HepG2 (cell line): ENCODE measurements at regions not wholly inside any gene's neighbourhood (a gene's known extent, or its start where the extent isn't known, plus 50 kb on each side); places are given as distances from the start of the nearest gene placed in this dataset.

Experiments used
- ATAC-seq: fragments of 200-7000 bp; cut with Tn5 transposase; 3 replicates; pipeline ENCODE4 v1.9.1; 2020; ENCODE audit warnings: mild to moderate bottlenecking, moderate library complexity
- BruUV-seq: library from RNA; stranded (reverse); fragments of 400-500 nt; replicated peaks from 2 replicates; lab custom pipeline; 2021; lab: Mats Ljungman, UMichigan
- CTCF ChIA-PET: fragments of 300-600 bp; formaldehyde crosslinking; extraction: SDS; loops from one replicate; lab custom pipeline; 2021; ENCODE audit warnings: low total read pairs, inconsistent platforms, low intra/inter-chr PET ratio; lab: Yijun Ruan, JAX
- POLR2A ChIA-PET: fragments of 350-600 bp; sonication (Branson Sonifier 250); formaldehyde crosslinking; loops from one replicate; lab custom pipeline; 2020; ENCODE audit warnings: antibody characterized with exemption, inconsistent platforms; lab: Yijun Ruan, JAX
- DNase-seq: peaks from one replicate; pipeline ENCODE4 v3.0.0-alpha.2; 2015; ENCODE audit warnings: low spot score
- FAIRE-seq: peaks from 3 replicates; lab custom pipeline; 2011; peaks lifted over from hg19 to GRCh38; lab: Jason Lieb, UNC
- H2AFZ ChIP-seq: one replicate; pipeline ENCODE4 v1.6.1; 2011; ENCODE audit warnings: low read length, inconsistent platforms
- H3K27ac ChIP-seq: fragments of 300-600 bp; 3 replicates; pipeline ENCODE4 v1.8.0; 2011; ENCODE audit warnings: mixed run types, mild to moderate bottlenecking, mixed read lengths, low read length, inconsistent platforms; ENCODE audit not compliant: insufficient read depth; ENCODE audit errors: extremely low read length
- H3K27me3 ChIP-seq, 2 experiments: fragments of 200-600 bp in 1 of 2; 2 replicates in 1 of 2; 3 replicates in 1 of 2; pipeline versions ENCODE4 v1.6.0 to v1.8.0; 2011; ENCODE audit warnings: low read length in 2 of 2, mild to moderate bottlenecking in 2 of 2, moderate library complexity in 2 of 2, inconsistent platforms in 1 of 2; ENCODE audit not compliant: insufficient read depth in 2 of 2, control insufficient read depth in 1 of 2
- H3K36me3 ChIP-seq, 2 experiments: fragments of 200-600 bp in 1 of 2; replicated peaks in 1 of 2; 2 replicates in 1 of 2; 3 replicates in 1 of 2; pipeline versions ENCODE4 v1.5.1 to v1.8.0; 2011; ENCODE audit warnings: low read length in 2 of 2, inconsistent platforms in 1 of 2; ENCODE audit not compliant: insufficient read depth in 2 of 2, control insufficient read depth in 1 of 2
- H3K4me1 ChIP-seq: 2 replicates; pipeline ENCODE4 v1.5.1; 2012; ENCODE audit warnings: low read length, inconsistent platforms; ENCODE audit not compliant: insufficient read depth
- H3K4me2 ChIP-seq: 2 replicates; pipeline ENCODE4 v1.6.0; 2011; ENCODE audit warnings: low read depth, low read length, inconsistent platforms
- H3K4me3 ChIP-seq, 3 experiments: fragments of 200-600 bp in 1 of 3; sonication (generic), shearing (Covaris generic) in 1 of 3; replicated peaks in 1 of 3; 2 replicates each; pipeline ENCODE4 v1.5.1; 2011 to 2016; ENCODE audit warnings: low read length in 3 of 3, inconsistent platforms in 2 of 3, low read depth in 2 of 3, mild to moderate bottlenecking in 2 of 3, control low read depth in 1 of 3, mixed read lengths in 1 of 3; ENCODE audit not compliant: insufficient read depth in 1 of 3
- H3K79me2 ChIP-seq: one replicate; pipeline ENCODE4 v1.6.1; 2011; ENCODE audit warnings: low read length, inconsistent platforms; ENCODE audit not compliant: insufficient read depth
- H3K9ac ChIP-seq: 2 replicates; pipeline ENCODE4 v1.6.0; 2011; ENCODE audit warnings: mild to moderate bottlenecking, low read depth, low read length, inconsistent platforms; ENCODE audit not compliant: insufficient read depth
- H3K9me3 ChIP-seq: 2 replicates; pipeline ENCODE4 v1.5.1; 2012; ENCODE audit warnings: mild to moderate bottlenecking, low read length
- H4K20me1 ChIP-seq: 2 replicates; pipeline ENCODE4 v1.6.0; 2011; ENCODE audit warnings: inconsistent platforms, mild to moderate bottlenecking, low read length, moderate library complexity; ENCODE audit not compliant: insufficient read depth
- AKAP8 ChIP-seq: sonication (generic); formaldehyde crosslinking; IDR thresholded peaks from 2 replicates; pipeline ENCODE4 v1.5.1; 2020; ENCODE audit warnings: mild to moderate bottlenecking, missing genetic modification reagents
- ATAD3A ChIP-seq: sonication (generic); formaldehyde crosslinking; IDR thresholded peaks from 2 replicates; pipeline ENCODE4 v1.4.0; 2020; ENCODE audit warnings: missing genetic modification reagents
- CEBPB ChIP-seq: IDR thresholded peaks from 2 replicates; pipeline ENCODE4 v1.6.1; 2011; ENCODE audit warnings: low read depth, low read length, improper control_type of control experiment, borderline replicate concordance
- EED ChIP-seq: sonication (generic); formaldehyde crosslinking; IDR thresholded peaks from 2 replicates; pipeline ENCODE4 v1.5.0; 2020; ENCODE audit warnings: mild to moderate bottlenecking, missing genetic modification reagents
- HOXA9 ChIP-seq: sonication (generic); formaldehyde crosslinking; IDR thresholded peaks from 2 replicates; pipeline ENCODE4 v1.8.1; 2022; ENCODE audit warnings: missing genetic modification reagents, mild to moderate bottlenecking, moderate library complexity, borderline replicate concordance
- KAT7 ChIP-seq: IDR thresholded peaks from 2 replicates; pipeline ENCODE4 v1.6.1; 2018; ENCODE audit warnings: borderline replicate concordance, missing compliant biosample characterization
- KDM4B ChIP-seq: sonication (generic); formaldehyde crosslinking; IDR thresholded peaks from 2 replicates; pipeline ENCODE4 v1.4.0; 2020; ENCODE audit warnings: missing genetic modification reagents
- MED1 ChIP-seq: sonication (generic); formaldehyde crosslinking; IDR thresholded peaks from 2 replicates; pipeline ENCODE4 v1.4.0; 2020; ENCODE audit warnings: missing genetic modification reagents
- NFIC ChIP-seq: IDR thresholded peaks from 2 replicates; pipeline ENCODE4 v1.6.1; 2012; ENCODE audit warnings: mild to moderate bottlenecking, low read length, inconsistent platforms
- SALL1 ChIP-seq: sonication (generic); formaldehyde crosslinking; IDR thresholded peaks from 2 replicates; pipeline ENCODE4 v1.8.0; 2022; ENCODE audit warnings: mild to moderate bottlenecking, missing genetic modification reagents
- SMAD9 ChIP-seq: sonication (generic); formaldehyde crosslinking; IDR thresholded peaks from 2 replicates; pipeline ENCODE4 v1.5.1; 2020; ENCODE audit warnings: mild to moderate bottlenecking, missing genetic modification reagents
- SOX5 ChIP-seq: IDR thresholded peaks from 2 replicates; pipeline ENCODE4 v1.6.1; 2016; ENCODE audit warnings: borderline replicate concordance
- ZNF10 ChIP-seq: sonication (generic); formaldehyde crosslinking; IDR thresholded peaks from 2 replicates; pipeline ENCODE4 v1.4.0; 2020; ENCODE audit warnings: mild to moderate bottlenecking, low read depth, missing genetic modification reagents, borderline replicate concordance
- ZNF432 ChIP-seq: sonication (generic); formaldehyde crosslinking; IDR thresholded peaks from 2 replicates; pipeline ENCODE4 v1.5.0; 2020; ENCODE audit warnings: missing genetic modification reagents, mild to moderate bottlenecking, borderline replicate concordance
- ZNF530 ChIP-seq: sonication (generic); formaldehyde crosslinking; IDR thresholded peaks from 2 replicates; pipeline ENCODE4 v1.5.0; 2020; ENCODE audit warnings: low read depth, mild to moderate bottlenecking, missing genetic modification reagents
- WGBS: methylation state at CpG from one replicate; pipeline ENCODE4 v1.1.6; 2017; ENCODE audit warnings: low lambda C conversion rate; 5-methylcytosine and 5-hydroxymethylcytosine counted together
- in situ Hi-C: cut with HindIII; loops from 2 replicates; pipeline ENCODE4 v1.10.0; 2017; ENCODE audit warnings: low pct_unique_long_range_greater_than_20kb; ENCODE audit not compliant: extremely low pct_ligation_motif_present
- intact Hi-C: fragments of 100-400 bp; cut with micrococcal nuclease; formaldehyde crosslinking; loops from one replicate; pipeline ENCODE4 v1.10.0; 2022; ENCODE audit not compliant: unreplicated experiment
- TF ChIP-seq, protein P1 (sequence below): IDR thresholded peaks from 2 replicates; pipeline ENCODE4 v1.6.1; 2016; ENCODE audit warnings: low read depth, missing genetic modification reagents, missing compliant biosample characterization
- TF ChIP-seq, protein P2 (sequence below): sonication (generic); formaldehyde crosslinking; IDR thresholded peaks from 2 replicates; pipeline ENCODE4 v1.4.0; 2020; ENCODE audit warnings: mild to moderate bottlenecking, missing genetic modification reagents
- TF ChIP-seq, protein P3 (sequence below): sonication (generic); formaldehyde crosslinking; IDR thresholded peaks from 2 replicates; pipeline ENCODE4 v1.5.0; 2020; ENCODE audit warnings: missing genetic modification reagents

DNA sequence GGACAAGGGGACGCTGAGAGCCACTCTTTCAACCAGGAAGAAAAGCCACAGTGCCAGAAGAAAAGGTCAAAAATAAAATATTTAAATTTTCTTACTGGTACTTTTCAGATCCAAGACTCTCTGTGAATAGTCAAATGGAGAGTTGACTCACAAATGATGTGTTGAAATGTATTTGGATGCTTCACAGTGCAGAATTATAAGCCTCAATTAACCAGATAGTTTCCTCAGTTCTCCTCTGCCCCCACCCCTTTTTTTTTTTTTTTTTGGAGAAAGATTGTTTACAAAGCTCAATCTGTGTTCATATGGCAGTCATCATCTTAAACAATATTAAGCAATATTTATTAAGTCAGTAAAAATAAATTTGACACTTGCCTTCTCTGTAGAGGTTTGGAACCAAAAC, 470.8 kb downstream of the FGF9 start:
- POLR2A ChIA-PET: no interaction called here
- no TSS peak for BruUV-seq
- no peak for FAIRE-seq

DNA sequence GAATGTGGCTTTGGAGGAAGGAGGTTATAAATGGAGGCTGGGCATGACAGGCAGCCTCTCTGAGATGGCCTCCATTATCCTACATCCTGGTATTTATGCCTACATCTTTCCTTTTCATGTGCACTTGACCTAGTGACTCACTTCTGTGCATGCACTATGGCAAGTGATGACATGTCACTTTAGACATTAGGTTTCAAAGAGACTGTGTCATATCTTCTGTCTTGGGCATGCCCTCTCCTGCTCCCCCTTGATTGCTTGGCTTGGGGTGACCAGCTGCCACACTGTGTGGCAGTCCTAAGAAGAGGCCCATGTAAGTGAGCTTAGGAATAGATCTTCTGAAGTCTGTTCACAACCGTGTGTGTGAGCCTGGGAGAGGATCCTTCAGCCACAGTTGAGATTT, 472.8 kb downstream of the FGF9 start:
- Histone ChIP-seq H3K4me1 (no peaks in the 10 kb centered on the region), H3K36me3 (no peaks in the 10 kb centered on the region), H3K27ac (no peak overlapping the region), H3K79me2 (no peaks in the 10 kb centered on the region), H3K9me3 (no peaks in the 10 kb centered on the region), H3K9ac (no peak overlapping the region), H2AFZ (no peak overlapping the region), H3K4me2 (no peak overlapping the region), H3K27me3 (no peaks in the 10 kb centered on the region; a peak in 1 of 5 replicates), H3K4me3 (no peak overlapping the region), H4K20me1 (no peaks in the 10 kb centered on the region)
- FAIRE-seq (no peak), DNase-seq (no peak), ATAC-seq (no peak)
- TF ChIP-seq MED1 (CRISPR knock-in tag) (no peak), AKAP8 (CRISPR knock-in tag) (no peak), KDM4B (no peak), CEBPB (no peak), NFIC (no peak), KAT7 (no peak), ZNF432 (CRISPR knock-in tag) (no peak)
- TF ChIP-seq, protein P1, sequence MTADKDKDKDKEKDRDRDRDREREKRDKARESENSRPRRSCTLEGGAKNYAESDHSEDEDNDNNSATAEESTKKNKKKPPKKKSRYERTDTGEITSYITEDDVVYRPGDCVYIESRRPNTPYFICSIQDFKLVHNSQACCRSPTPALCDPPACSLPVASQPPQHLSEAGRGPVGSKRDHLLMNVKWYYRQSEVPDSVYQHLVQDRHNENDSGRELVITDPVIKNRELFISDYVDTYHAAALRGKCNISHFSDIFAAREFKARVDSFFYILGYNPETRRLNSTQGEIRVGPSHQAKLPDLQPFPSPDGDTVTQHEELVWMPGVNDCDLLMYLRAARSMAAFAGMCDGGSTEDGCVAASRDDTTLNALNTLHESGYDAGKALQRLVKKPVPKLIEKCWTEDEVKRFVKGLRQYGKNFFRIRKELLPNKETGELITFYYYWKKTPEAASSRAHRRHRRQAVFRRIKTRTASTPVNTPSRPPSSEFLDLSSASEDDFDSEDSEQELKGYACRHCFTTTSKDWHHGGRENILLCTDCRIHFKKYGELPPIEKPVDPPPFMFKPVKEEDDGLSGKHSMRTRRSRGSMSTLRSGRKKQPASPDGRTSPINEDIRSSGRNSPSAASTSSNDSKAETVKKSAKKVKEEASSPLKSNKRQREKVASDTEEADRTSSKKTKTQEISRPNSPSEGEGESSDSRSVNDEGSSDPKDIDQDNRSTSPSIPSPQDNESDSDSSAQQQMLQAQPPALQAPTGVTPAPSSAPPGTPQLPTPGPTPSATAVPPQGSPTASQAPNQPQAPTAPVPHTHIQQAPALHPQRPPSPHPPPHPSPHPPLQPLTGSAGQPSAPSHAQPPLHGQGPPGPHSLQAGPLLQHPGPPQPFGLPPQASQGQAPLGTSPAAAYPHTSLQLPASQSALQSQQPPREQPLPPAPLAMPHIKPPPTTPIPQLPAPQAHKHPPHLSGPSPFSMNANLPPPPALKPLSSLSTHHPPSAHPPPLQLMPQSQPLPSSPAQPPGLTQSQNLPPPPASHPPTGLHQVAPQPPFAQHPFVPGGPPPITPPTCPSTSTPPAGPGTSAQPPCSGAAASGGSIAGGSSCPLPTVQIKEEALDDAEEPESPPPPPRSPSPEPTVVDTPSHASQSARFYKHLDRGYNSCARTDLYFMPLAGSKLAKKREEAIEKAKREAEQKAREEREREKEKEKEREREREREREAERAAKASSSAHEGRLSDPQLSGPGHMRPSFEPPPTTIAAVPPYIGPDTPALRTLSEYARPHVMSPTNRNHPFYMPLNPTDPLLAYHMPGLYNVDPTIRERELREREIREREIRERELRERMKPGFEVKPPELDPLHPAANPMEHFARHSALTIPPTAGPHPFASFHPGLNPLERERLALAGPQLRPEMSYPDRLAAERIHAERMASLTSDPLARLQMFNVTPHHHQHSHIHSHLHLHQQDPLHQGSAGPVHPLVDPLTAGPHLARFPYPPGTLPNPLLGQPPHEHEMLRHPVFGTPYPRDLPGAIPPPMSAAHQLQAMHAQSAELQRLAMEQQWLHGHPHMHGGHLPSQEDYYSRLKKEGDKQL (CRISPR knock-in tag): no peak
- CTCF ChIA-PET: no interaction called here
- BruUV-seq: no TSS peak
- POLR2A ChIA-PET: no interaction called here
- in situ Hi-C loops (no loop called here), intact Hi-C loops (no loop called here)
- WGBS: no CpG with 5 or more reads among the region's 1 CpG

More for the DNA sequence above, 470.8 kb downstream of the FGF9 start:
- Histone ChIP-seq H3K9ac (no peak overlapping the region), H3K79me2 (no peaks in the 10 kb centered on the region), H3K4me3 (no peak overlapping the region), H3K27ac (no peak overlapping the region), H3K4me2 (no peak overlapping the region), H3K27me3 (no peaks in the 10 kb centered on the region; a peak in 1 of 5 replicates), H2AFZ (no peak overlapping the region), H3K4me1 (no peaks in the 10 kb centered on the region), H3K9me3 (no peaks in the 10 kb centered on the region), H4K20me1 (no peaks in the 10 kb centered on the region), H3K36me3 (no peaks in the 10 kb centered on the region)
- intact Hi-C loops (no loop called here), in situ Hi-C loops (no loop called here)
- 0% methylated on average over 1 of the region's 1 CpG for WGBS
- CTCF ChIA-PET: no interaction called here
- no peak for TF ChIP-seq SOX5 (CRISPR knock-in tag)
- TF ChIP-seq EED (CRISPR knock-in tag): no peak
- TF ChIP-seq SALL1 (CRISPR knock-in tag): no peak
- TF ChIP-seq HOXA9 (CRISPR knock-in tag): no peak
- TF ChIP-seq, protein P2, sequence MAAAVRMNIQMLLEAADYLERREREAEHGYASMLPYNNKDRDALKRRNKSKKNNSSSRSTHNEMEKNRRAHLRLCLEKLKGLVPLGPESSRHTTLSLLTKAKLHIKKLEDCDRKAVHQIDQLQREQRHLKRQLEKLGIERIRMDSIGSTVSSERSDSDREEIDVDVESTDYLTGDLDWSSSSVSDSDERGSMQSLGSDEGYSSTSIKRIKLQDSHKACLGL (CRISPR knock-in tag): no peak
- TF ChIP-seq ATAD3A (CRISPR knock-in tag): no peak
- no peak for TF ChIP-seq SMAD9 (CRISPR knock-in tag)
- TF ChIP-seq ZNF10: no peak
- TF ChIP-seq, protein P3, sequence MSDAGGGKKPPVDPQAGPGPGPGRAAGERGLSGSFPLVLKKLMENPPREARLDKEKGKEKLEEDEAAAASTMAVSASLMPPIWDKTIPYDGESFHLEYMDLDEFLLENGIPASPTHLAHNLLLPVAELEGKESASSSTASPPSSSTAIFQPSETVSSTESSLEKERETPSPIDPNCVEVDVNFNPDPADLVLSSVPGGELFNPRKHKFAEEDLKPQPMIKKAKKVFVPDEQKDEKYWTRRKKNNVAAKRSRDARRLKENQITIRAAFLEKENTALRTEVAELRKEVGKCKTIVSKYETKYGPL (CRISPR knock-in tag): no peak
- TF ChIP-seq ZNF530: no peak
- ATAC-seq (no peak), DNase-seq (no peak)
